22Rv1 (cell line): ENCODE measurements at regions not wholly inside any gene's neighbourhood (a gene's known extent, or its start where the extent isn't known, plus 50 kb on each side); places are given as distances from the start of the nearest gene placed in this dataset.
"Not testable (repeated sequence)": the region's sequence is repeated elsewhere in the genome, so short reads cannot be mapped to it uniquely, and the experiment has no call there.

ENCODE experiments used
- H3K27ac ChIP-seq: fragments of 450-650 bp; 2 replicates; pipeline ENCODE4 v1.5.1; 2017
- CTCF ChIP-seq: fragments of 450-650 bp; IDR thresholded peaks from 2 replicates; pipeline ENCODE4 v1.5.1; 2017; ENCODE audit warnings: mild to moderate bottlenecking
- ZFX ChIP-seq: fragments of 450-650 bp; IDR thresholded peaks from 2 replicates; pipeline ENCODE4 v1.6.1; 2017; ENCODE audit warnings: antibody characterized with exemption, borderline replicate concordance

DNA sequence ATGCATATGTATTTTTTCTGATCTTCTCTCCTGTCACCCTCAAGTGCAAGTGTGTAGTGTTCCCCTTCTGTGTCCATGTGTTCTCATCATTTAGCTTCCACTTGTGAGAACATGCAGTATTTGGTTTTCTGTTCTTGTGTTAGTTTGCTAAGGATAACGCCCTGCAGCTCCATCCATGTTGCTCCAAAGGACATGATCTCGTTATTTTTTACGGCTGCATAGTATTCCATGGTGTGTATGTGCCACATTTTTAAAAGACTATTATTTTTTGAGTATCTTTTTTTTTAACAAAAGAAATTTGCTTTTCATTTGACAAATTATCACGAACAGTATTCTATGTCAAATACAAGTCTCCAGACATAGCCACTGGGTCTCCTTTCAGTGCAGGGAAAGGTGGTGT, 110.1 kb upstream of the ZNF746 start:
- no peak for TF ChIP-seq ZFX
- TF ChIP-seq CTCF: no peak
- H3K27ac ChIP-seq: no peak overlapping the region

DNA sequence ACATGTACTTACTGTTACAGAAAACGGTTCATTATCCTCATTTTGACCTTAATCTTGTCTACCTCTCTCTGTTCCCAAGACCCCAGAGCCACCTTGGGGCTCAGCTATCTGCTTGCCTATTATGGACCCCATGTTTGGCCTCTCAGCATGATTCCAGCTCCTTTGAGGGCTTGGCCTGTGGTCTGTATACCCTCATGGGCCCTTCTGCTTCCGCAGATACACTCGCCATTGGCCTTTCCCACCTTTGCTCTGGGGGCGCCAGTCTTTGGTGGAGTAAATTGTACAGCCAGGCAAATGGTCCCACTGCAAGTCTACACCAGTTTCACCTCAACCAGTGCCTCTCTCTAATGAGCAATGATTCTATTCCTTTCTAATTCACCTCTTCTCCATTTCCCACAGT, 109.2 kb upstream of the ZNF746 start:
- no peak overlapping the region for H3K27ac ChIP-seq
- TF ChIP-seq CTCF: no peak
- TF ChIP-seq ZFX: no peak

DNA sequence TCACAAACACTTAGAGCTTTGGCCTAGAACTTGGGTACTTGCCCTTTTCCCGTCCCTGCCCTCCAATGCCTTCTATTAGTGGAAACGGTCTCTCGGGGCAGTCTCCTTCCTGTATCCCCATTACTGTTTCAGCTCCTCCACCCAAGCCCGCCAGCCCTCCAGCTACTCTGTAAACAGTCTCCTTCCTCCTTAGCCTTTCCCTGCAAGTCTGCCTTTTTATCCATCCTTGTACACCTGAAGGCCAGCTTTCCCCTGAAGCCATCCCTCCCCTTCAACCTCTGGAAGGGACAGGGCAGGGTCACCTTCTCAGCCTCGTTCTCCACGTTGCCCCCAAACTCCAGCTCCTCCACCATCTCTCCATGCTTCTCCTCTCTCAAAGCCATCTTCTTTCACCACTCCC, 108.1 kb upstream of the ZNF746 start:
- no peak overlapping the region for H3K27ac ChIP-seq
- no peak for TF ChIP-seq ZFX
- TF ChIP-seq CTCF: no peak

DNA sequence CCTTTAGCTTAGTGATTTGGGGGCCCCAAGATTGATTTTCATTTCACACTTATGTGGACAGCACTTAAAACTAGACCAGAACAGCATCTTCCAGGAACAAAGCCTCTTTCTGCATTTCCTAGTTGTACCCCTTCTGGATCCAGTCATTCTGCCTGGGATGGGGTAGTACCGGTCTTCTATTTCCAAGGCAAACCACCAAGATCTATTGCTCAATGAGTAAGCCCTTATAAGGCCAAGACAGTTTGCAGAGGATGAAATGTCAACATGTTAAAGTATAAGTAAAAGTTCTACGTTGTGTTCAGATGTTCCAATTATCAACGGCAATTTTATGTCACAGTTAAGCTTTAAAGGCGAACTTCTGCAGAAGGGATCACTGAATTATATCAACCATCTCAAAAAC, 106.9 kb upstream of the ZNF746 start:
- no peak for TF ChIP-seq CTCF
- no peak for TF ChIP-seq ZFX
- H3K27ac ChIP-seq: no peak overlapping the region

DNA sequence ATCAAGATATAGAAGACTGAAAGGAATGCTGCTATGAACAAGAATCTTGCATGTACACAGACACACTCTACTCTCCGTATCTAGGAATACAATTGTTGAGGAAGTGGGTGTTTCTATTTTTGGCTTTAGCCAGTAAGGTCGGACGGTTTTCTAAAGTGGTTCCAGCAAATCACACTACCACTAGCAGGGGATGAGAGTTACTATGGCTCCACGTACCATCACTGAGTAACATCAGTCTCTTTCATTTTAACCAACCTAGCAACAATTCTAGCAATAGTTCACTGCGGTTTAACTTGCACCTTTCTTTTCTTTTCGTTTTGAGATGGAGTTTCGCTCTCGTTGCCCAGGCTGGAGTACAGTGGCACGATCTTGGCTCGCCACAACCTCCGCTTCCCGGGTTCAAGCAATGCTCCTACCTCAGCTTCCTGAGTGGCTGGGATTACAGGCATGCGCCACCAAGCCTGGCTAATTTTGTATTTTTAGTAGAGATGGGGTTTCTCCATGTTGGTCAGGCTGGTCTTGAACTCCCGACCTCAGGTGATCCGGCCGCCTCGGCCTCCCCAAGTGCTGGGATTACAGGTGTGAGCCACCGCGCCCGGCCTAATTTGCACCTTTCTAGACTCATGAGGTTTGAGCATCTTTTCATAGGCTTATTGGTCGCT, 103.2 kb upstream of the ZNF746 start:
- H3K27ac ChIP-seq: not testable (repeated sequence)

DNA sequence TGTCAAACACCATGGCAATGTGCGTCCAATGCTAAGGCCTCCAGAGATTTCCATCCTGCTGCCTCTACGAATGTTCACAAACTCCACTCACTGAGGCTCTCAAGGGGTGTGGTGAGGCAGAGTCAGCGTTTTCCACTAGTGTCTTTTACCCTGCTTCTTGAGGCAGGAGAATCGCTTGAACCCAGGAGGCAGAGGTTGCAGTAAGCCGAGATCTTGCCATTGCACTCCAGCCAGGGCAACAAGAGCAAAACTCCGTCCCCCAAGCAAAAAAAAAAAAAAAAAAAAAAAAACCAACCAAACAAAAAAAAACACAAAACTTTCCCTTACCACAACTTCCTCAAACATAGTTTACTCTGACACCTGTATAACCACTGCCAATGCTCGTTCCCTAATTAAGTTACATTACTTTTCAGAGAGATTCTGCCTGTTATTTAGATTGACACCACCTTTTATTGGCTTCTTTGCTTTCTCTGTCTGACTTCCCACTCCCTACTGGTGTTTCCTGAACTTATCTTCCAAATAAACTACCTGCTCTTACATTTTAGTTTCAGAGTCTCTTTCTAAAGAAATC, 102.1 kb upstream of the ZNF746 start:
- TF ChIP-seq ZFX (no peak), CTCF (no peak)
- peak overlapping the region; percentile 40; the same call in 1 of the 2 replicates for H3K27ac ChIP-seq

- TF ChIP-seq ZFX: no peak
- TF ChIP-seq CTCF: peak; percentile 71
- peak overlapping the region; percentile 40; the same call in 1 of the 2 replicates for H3K27ac ChIP-seq
These were observed 101.2 kb upstream of the ZNF746 start for GRCh38 chr7:149598721-149599308.

DNA sequence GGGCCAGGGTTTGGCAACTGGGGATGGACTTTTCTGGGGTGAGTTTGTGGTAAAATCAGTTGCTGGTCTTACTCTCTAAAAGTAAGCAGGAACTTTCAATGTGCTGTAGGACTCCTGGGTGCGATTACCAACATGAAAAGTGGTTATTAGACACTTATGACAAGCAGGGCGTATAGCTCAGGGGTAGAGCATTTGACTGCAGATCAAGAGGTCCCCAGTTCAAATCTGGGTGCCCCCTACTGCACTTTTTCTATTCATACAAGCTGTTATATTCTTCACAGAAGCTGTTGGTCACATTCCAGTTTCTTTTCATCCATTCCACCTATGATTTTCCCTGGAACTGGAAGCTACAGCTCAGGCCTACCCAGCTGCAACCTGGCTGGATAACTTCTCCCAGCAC, 100.2 kb upstream of the ZNF746 start:
- H3K27ac ChIP-seq: not testable (repeated sequence)
